ENCODE measurements at regions not wholly inside any gene's neighbourhood (a gene's known extent, or its start where the extent isn't known, plus 50 kb on each side); places are given as distances from the start of the nearest gene placed in this dataset.

- no peak overlapping the region for H3K27ac ChIP-seq
- no peak overlapping the region for H3K4me3 ChIP-seq
These were observed 55.1 kb upstream of the LAMA2 start for GRCh38 chr6:128827675-128828464.

DNA sequence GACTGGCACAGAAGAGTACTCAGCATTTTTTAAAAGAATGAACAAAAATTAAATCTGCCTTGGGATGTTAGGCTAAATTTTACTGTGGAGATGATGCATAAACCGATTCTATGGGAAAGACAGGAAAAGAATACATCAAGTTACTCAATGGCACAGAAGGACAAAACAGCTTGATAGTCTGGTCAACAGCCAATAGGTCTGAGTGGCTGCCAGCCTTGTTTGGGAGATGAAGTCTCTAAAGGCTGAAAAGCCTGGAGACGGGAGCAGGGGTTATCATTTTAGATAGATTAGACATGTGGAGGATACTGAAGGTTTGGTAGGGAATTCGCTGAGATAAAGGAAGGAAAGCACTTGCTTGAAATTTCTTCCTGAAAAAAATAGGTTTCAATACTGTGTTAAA, 56.3 kb upstream of the LAMA2 start:
- H3K4me3 ChIP-seq, result no peak overlapping the region
- no peak overlapping the region for H3K27ac ChIP-seq

DNA sequence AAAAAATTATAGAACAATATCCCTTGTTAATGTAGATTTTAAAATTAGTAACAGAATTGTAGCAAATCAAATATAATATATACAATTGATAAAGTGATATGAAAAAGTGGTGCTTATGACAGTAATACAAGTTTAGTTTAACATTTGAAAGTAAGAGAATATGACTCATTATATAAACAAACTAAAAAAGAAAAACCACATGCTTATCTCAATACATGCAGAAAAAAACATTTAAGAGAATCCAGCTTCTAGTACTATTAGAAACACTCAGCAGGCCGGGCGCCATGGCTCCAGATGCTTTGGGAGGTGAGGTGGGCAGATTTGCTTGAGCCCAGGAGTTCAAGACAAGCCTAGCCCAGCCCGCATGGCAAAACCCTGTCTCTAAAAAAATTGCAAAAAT, 60.7 kb upstream of the LAMA2 start:
- Histone ChIP-seq H3K27ac (no peak overlapping the region), H3K4me3 (no peak overlapping the region)

GRCh38 chr6:128821116-128821515, 61.8 kb upstream of the LAMA2 start:
- no peak overlapping the region for H3K4me3 ChIP-seq
- no peak overlapping the region for H3K27ac ChIP-seq

DNA sequence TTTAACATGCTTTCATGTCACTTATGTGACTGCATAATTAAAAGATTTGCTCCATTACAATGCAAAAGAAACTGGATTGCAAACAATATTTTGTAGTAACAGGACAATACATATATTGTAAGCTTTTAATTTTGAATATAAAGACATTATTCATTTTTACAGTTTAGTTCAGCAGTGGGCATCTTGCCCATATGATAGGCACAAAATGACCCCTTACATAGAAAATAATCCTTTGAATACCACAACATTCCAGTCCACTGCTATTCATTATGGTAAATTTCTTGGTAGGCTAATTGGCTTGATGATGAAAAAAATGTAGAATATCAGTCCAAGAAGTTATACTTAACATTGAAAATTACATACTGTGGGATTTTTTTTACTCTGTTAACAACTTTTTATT, 74.1 kb upstream of the LAMA2 start:
- H3K27ac ChIP-seq, result no peak overlapping the region

GRCh38 chr6:128807577-128807976, 75.4 kb upstream of the LAMA2 start:
- H3K4me3 ChIP-seq, result no peak overlapping the region
- H3K27ac ChIP-seq, result no peak overlapping the region

More for the DNA sequence above, 74.1 kb upstream of the LAMA2 start:
- H3K4me3 ChIP-seq, result no peak overlapping the region

- H3K4me3 ChIP-seq, result no peak overlapping the region
- no peak overlapping the region for H3K27ac ChIP-seq
These were observed 76.7 kb upstream of the LAMA2 start for GRCh38 chr6:128806261-128806660.

DNA sequence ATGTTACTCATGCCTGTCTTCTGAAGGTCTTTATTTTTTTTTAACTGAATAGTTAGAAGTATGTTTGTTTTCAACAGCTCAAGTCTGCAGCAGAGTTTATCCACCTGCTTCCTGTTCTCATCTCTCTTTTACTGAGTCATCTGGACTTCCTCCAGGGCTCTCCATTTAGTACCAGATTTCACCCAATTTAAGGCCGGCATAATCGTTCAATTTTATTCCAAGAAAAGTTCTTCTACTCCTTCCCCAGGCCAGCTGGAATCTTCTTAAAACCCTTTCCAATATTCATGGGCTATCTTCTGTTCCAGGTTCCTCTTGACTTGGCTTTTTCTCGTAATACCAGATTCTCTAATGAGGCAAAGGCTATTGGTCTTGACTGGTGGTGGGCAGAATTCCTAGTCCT, 79.0 kb upstream of the LAMA2 start:
- Histone ChIP-seq H3K27ac (no peak overlapping the region), H3K4me3 (no peak overlapping the region)

GRCh38 chr6:128801621-128802020, 81.3 kb upstream of the LAMA2 start:
- no peak overlapping the region for H3K27ac ChIP-seq

DNA sequence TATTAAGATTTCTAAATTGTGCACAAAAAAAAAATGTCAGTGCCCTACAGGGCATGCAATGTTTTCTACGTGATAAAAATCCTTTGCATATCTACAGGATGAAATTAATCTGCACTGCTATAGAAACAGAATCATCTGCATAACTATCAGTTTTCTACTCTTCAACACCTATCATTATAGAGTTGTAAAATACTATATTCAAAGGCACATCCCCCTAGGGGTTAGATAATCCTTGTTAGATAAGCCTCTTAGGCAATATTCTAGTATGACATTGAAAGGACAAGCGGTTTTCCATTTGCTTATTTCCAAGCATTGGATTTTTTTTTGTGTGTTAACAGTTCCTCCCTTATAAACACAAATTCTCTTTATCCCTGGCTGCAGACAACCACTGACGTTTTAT, 98.7 kb upstream of the LAMA2 start:
- Histone ChIP-seq H3K27ac (no peak overlapping the region), H3K4me3 (no peak overlapping the region)

More at GRCh38 chr6:128801621-128802020, 81.3 kb upstream of the LAMA2 start:
- H3K4me3 ChIP-seq, result no peak overlapping the region

DNA sequence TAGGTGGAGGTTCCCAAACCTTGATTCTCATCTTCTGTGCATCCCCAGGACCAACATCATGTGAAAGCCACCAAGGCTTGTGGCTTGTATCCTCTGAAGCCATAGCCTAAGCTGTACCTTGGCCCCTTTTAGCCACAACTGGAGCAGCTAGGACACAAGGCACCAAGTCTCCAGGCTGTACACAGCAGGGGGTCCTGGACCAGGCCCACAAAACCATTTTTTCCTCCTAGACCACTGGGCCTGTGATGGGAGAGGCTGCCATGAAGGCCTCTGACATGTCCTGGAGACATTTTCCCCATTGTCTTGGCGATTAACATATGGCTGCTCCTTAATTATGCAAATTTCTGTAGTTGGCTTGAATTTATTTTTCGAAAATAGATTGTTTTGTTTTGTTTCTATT, 114.8 kb upstream of the LAMA2 start:
- Histone ChIP-seq H3K4me3 (no peak overlapping the region), H3K27ac (no peak overlapping the region)

DNA sequence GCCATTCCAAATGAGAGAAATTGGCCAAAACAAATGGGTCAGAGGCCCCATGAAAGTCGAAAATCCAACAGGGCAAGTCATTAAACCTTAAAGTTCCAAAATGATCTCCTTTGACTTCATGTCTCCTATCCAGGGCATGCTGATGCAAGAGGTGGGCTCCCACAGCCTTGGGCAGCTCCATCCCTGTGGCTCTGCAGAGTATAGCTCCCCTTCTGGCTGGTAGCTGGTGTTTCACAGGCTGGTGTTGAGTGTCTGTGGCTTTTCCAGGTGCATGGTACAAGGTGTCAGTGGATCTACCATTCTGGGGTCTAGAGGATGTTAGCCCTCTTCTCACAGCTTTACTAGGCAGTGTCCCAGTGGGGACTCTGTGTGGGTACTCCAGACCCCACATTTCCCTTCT, 115.2 kb upstream of the LAMA2 start:
- H3K4me3 ChIP-seq, result no peak overlapping the region
- no peak overlapping the region for H3K27ac ChIP-seq

- Histone ChIP-seq H3K27ac (no peak overlapping the region), H3K4me3 (no peak overlapping the region)
These were observed 115.8 kb upstream of the LAMA2 start for GRCh38 chr6:128767150-128767549.

GRCh38 chr6:128763599-128764300, 119.2 kb upstream of the LAMA2 start:
- Histone ChIP-seq H3K27ac (no peak overlapping the region), H3K4me3 (no peak overlapping the region)

GRCh38 chr6:128759901-128760300, 123.0 kb upstream of the LAMA2 start:
- Histone ChIP-seq H3K27ac (no peak overlapping the region), H3K4me3 (no peak overlapping the region)

- Histone ChIP-seq H3K4me3 (no peak overlapping the region), H3K27ac (no peak overlapping the region)
These were observed 123.5 kb upstream of the LAMA2 start for GRCh38 chr6:128759447-128759846.

- H3K27ac ChIP-seq, result no peak overlapping the region
- H3K4me3 ChIP-seq, result no peak overlapping the region
These were observed 125.0 kb upstream of the LAMA2 start for GRCh38 chr6:128757961-128758360.

DNA sequence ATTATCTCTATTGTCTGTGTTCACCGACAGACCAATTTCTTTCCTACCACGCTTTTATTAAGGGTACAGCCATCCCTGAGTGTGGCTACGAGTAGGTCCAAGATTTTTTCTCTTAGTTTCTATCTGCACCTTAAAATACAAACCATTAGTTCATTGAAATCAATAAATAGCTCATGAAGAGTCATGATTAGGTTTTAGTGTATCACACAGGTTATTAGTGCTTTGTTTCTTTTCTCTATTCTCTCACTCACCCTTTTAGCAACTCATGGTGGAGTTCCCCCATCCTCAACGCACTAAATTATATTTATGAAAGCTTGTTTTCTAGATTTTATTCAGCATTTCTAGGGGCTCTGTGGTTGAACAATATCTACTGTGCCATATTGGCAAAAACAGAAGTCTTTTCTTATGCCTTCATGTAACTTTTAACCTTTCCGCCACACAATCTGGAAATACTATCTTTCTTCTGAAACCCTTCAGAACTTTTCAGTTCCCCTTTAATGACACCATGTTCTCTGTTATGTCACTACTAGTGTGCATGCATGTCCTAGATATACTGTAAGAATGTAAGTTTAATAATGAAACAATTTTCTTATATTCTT, 128.2 kb upstream of the LAMA2 start:
- H3K27ac ChIP-seq, result no peak overlapping the region
- H3K4me3 ChIP-seq, result no peak overlapping the region

- Histone ChIP-seq H3K27ac (no peak overlapping the region), H3K4me3 (no peak overlapping the region)
These were observed 138.8 kb upstream of the LAMA2 start for GRCh38 chr6:128743974-128744765.

- Histone ChIP-seq H3K27ac (no peak overlapping the region), H3K4me3 (no peak overlapping the region)
These were observed 140.0 kb upstream of the LAMA2 start for GRCh38 chr6:128742900-128743299.
